Common myeloid progenitor, CD34-positive (primary cell): ENCODE measurements at regions not wholly inside any gene's neighbourhood (a gene's known extent, or its start where the extent isn't known, plus 50 kb on each side); places are given as distances from the start of the nearest gene placed in this dataset.

ENCODE experiments used
- CTCF ChIA-PET: fragments of 350-600 bp; sonication (Branson Sonifier 250); formaldehyde crosslinking; loops from one replicate; lab custom pipeline; 2021; ENCODE audit warnings: antibody characterized with exemption; lab: Charles Lee
- POLR2A ChIA-PET: fragments of 350-600 bp; sonication (Branson Sonifier 250); formaldehyde crosslinking; loops from one replicate; lab custom pipeline; 2021; ENCODE audit warnings: antibody characterized with exemption; lab: Charles Lee
- DNase-seq, 3 donors: peaks; one replicate each; pipeline versions ENCODE4 v3.0.0 to v3.0.0-alpha.2; 2013
- H3K27ac ChIP-seq, 2 experiments: 1 replicate in 1 of 2; 2 replicates in 1 of 2; pipeline ENCODE4 v1.7.0; 2013; ENCODE audit warnings: inconsistent platforms in 2 of 2, low read length in 2 of 2, mild to moderate bottlenecking in 2 of 2, low read depth in 1 of 2, moderate library complexity in 1 of 2; ENCODE audit not compliant: severe bottlenecking in 2 of 2, insufficient read depth in 1 of 2, poor library complexity in 1 of 2
- H3K27me3 ChIP-seq, 5 experiments: replicated peaks in 2 of 5; 1 replicate in 3 of 5; 2 replicates in 2 of 5; pipeline versions ENCODE4 v1.6.1 to v1.7.0; 2013; ENCODE audit warnings: low read length in 4 of 5, mild to moderate bottlenecking in 2 of 5, moderate library complexity in 2 of 5, inconsistent platforms in 1 of 5; ENCODE audit not compliant: insufficient read depth in 5 of 5, control insufficient read depth in 4 of 5
- H3K36me3 ChIP-seq, 4 experiments: 1 replicate in 2 of 4; 2 replicates in 2 of 4; pipeline versions ENCODE4 v1.6.1 to v1.7.0; 2013; ENCODE audit warnings: low read length in 3 of 4, control low read depth in 1 of 4, mild to moderate bottlenecking in 1 of 4; ENCODE audit not compliant: control insufficient read depth in 4 of 4, insufficient read depth in 4 of 4
- H3K4me1 ChIP-seq, 4 experiments: 1 replicate in 3 of 4; 2 replicates in 1 of 4; pipeline versions ENCODE4 v1.6.1 to v1.7.1; 2013; ENCODE audit warnings: low read length in 3 of 4, mild to moderate bottlenecking in 3 of 4, control low read depth in 1 of 4, inconsistent platforms in 1 of 4, moderate library complexity in 1 of 4; ENCODE audit not compliant: control insufficient read depth in 4 of 4, insufficient read depth in 4 of 4; ENCODE audit errors: control extremely low read depth in 1 of 4
- H3K4me3 ChIP-seq, 7 experiments: 1 replicate in 4 of 7; 2 replicates in 3 of 7; pipeline versions ENCODE4 v1.5.1 to v1.7.0; 2013; ENCODE audit warnings: mild to moderate bottlenecking in 7 of 7, low read length in 6 of 7, moderate library complexity in 6 of 7, inconsistent platforms in 2 of 7, low read depth in 2 of 7, control low read depth in 1 of 7; ENCODE audit not compliant: insufficient read depth in 4 of 7, control insufficient read depth in 1 of 7; ENCODE audit errors: extremely low read depth in 1 of 7
- H3K9me3 ChIP-seq, 5 experiments: 1 replicate in 4 of 5; 2 replicates in 1 of 5; pipeline versions ENCODE4 v1.6.1 to v1.7.1; 2013; ENCODE audit warnings: low read length in 4 of 5, mild to moderate bottlenecking in 2 of 5, inconsistent platforms in 1 of 5, low read depth in 1 of 5, moderate library complexity in 1 of 5; ENCODE audit not compliant: control insufficient read depth in 4 of 5, insufficient read depth in 2 of 5; ENCODE audit errors: control extremely low read depth in 1 of 5
- WGBS: methylation state at CpG from one replicate; pipeline ENCODE4 v1.1.5; 2013; ENCODE audit not compliant: insufficient coverage; 5-methylcytosine and 5-hydroxymethylcytosine counted together

DNA sequence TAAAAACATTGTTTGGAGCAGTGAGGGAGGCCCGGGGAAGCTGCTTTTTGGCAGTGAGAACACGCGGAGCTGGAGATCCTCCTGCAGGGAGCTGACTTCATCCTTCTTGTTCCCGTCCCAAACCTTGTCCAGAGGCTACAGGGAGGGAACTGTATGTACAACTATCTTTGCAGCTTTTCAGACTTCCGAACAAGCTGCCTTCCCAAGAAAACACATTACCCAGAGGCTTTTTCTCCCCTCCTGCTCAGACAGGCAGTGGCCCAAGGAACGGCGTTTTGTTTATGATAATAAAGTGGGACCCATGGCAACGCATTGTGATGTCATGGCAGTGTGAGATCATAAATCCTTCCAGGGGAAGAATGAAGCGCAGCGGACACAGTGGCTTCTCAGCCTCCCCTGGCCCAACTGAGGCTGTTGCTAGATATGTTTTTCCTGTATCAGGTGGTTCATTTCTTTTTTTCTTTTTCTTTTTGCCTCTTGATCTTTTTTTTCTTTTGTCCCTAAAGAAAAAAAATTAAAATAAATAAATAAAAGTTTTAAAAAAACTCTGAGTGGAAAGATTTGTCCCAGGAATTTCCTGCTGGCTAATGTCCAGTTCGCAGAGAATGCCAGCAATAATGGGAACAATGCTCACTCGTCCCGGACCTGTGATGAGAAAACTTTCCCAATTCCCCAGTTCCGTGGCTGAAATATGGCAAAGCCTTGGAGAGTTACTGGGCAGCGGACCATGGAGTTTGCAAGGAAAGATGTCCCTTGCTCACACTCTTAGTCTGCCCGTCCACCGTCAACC is 103.4 kb upstream of the MAP1LC3B2 start:
- H3K27me3 ChIP-seq, result peaks cover 0 to 10% (median 0%) of the 10 kb centered on the region in 5 experiments
- ChIA-PET CTCF (interaction anchor here (0.5 to 1.1 kb wide), 3 partner anchors 83 to 181 kb away, joined by 3 read pairs; no protein-coding TSS in a partner anchor), POLR2A (no interaction called here)
- WGBS, result 65% methylated on average over 14 of the region's 17 CpGs
- H3K9me3 ChIP-seq, result no peaks in the 10 kb centered on the region
- peak; percentile 90 to 94 (median 93) for DNase-seq
- no peaks in the 10 kb centered on the region for H3K36me3 ChIP-seq
- H3K27ac ChIP-seq, result peak overlapping the region; percentile 58 to 82
- H3K4me1 ChIP-seq, result peaks cover 0 to 15% (median 9%) of the 10 kb centered on the region in 4 experiments
- peak overlapping the region in 2 of 7 experiments; percentile 19 to 21 for H3K4me3 ChIP-seq

- 94% methylated on average over 11 of the region's 15 CpGs for WGBS
These were observed 102.7 kb upstream of the MAP1LC3B2 start for GRCh38 chr12:116456330-116457082.

DNA sequence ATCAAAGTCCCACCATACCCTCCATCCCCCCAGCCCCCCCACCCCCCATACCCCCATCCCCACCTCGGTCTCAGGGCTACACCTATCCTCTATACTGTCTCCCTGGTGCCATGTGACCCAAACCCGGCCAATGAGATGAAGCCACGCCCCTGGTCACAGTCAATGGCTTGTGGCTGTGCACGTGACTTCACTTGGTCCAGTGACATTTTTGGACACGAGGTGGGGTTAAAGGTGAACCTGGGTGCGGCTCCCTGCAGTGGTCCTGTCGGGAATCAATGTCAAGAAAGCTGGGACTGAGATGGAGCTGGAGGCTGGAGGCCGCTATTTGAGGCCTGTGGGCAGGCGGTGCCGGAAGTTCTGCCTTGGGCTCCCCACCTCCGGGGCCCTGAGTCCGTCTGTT is 100.7 kb upstream of the MAP1LC3B2 start:
- no peaks in the 10 kb centered on the region for H3K36me3 ChIP-seq
- ChIA-PET CTCF (no interaction called here), POLR2A (no interaction called here)
- no peak overlapping the region for H3K4me3 ChIP-seq
- H3K27me3 ChIP-seq, result peaks cover 0 to 10% (median 0%) of the 10 kb centered on the region in 5 experiments
- H3K9me3 ChIP-seq, result no peaks in the 10 kb centered on the region
- no peak for DNase-seq
- WGBS, result 99% methylated on average over 7 of the region's 12 CpGs
- no peak overlapping the region for H3K27ac ChIP-seq
- H3K4me1 ChIP-seq, result peaks cover 0 to 15% (median 8%) of the 10 kb centered on the region in 4 experiments

More at GRCh38 chr12:116456330-116457082, 102.7 kb upstream of the MAP1LC3B2 start:
- H3K4me3 ChIP-seq, result no peak overlapping the region
- no peak overlapping the region for H3K27ac ChIP-seq
- H3K27me3 ChIP-seq, result peaks cover 0 to 10% (median 0%) of the 10 kb centered on the region in 5 experiments
- peak in 1 of 3 donors; percentile 18 for DNase-seq
- peaks cover 0 to 15% (median 9%) of the 10 kb centered on the region in 4 experiments for H3K4me1 ChIP-seq
- ChIA-PET CTCF (no interaction called here), POLR2A (no interaction called here)
- H3K9me3 ChIP-seq, result no peaks in the 10 kb centered on the region
- H3K36me3 ChIP-seq, result no peaks in the 10 kb centered on the region

DNA sequence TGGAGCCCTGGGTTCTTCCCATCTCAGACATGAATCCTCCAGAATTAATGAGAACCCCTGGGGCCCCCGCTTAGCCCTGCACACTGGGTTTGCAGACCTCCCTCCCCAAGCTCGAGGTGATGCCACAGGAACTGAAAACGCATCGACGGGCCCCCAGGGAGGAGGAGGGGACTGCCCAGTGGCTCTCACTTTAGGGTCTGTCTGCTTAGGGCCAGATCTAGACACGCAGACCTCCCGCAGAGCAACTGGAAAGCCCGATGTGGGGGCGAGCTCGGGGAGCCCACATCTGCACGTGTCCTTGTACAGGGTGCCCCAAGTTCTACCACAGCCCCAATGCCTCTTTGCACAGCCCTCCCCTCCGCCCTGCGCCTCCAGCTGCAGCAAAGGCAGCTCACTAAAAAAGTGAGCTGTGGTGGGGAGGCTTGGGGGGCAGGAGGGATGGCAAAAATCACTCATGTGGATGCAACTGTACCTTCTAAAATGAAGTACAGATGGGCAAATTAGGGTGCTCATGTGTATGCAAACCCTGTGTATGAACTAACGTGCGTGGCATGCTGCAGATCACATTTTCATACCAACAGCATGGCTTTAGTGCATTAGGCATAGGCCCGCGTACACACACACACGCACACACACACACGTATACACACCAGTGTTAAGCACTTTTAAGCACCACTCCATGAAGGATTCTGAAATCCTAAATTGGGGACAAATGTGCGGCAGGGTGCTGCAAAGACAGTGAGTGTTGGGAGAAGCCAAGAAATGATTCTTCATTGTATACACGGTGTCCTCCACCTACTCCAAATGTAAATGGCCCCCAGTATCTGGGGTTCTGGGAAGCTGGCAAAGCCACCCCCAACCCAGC is 99.9 kb upstream of the MAP1LC3B2 start:
- no peak overlapping the region for H3K4me3 ChIP-seq
- H3K27ac ChIP-seq, result no peak overlapping the region
- no peaks in the 10 kb centered on the region for H3K36me3 ChIP-seq
- 85% methylated on average over 13 of the region's 21 CpGs for WGBS
- peaks cover 0 to 10% (median 0%) of the 10 kb centered on the region in 5 experiments for H3K27me3 ChIP-seq
- H3K9me3 ChIP-seq, result no peaks in the 10 kb centered on the region
- CTCF ChIA-PET, result no interaction called here
- H3K4me1 ChIP-seq, result peaks cover 0 to 15% (median 8%) of the 10 kb centered on the region in 4 experiments
- POLR2A ChIA-PET, result no interaction called here
- DNase-seq, result no peak

GRCh38 chr12:116459916-116460663 is 99.1 kb upstream of the MAP1LC3B2 start:
- no peak overlapping the region for H3K27ac ChIP-seq
- DNase-seq, result no peak
- H3K4me1 ChIP-seq, result peaks cover 0 to 13% (median 7%) of the 10 kb centered on the region in 4 experiments
- H3K36me3 ChIP-seq, result no peaks in the 10 kb centered on the region
- WGBS, result 91% methylated on average over 12 of the region's 17 CpGs
- POLR2A ChIA-PET, result no interaction called here
- H3K9me3 ChIP-seq, result no peaks in the 10 kb centered on the region
- H3K4me3 ChIP-seq, result no peak overlapping the region
- CTCF ChIA-PET, result interaction anchor here (1.2 kb wide), 1 partner anchor 99 kb away, joined by 3 read pairs; the partner anchor contains the start of gene MAP1LC3B2
- H3K27me3 ChIP-seq, result peaks cover 0 to 8% (median 0%) of the 10 kb centered on the region in 5 experiments

GRCh38 chr12:116461060-116461459 is 98.1 kb upstream of the MAP1LC3B2 start:
- DNase-seq, result no peak
- ChIA-PET CTCF (interaction anchor here (0.6 to 1.2 kb wide), 2 partner anchors 36 to 98 kb away, joined by 3 read pairs; partner anchors contain the start of gene MAP1LC3B2), POLR2A (no interaction called here)
- H3K9me3 ChIP-seq, result no peaks in the 10 kb centered on the region
- no peaks in the 10 kb centered on the region for H3K36me3 ChIP-seq
- 100% methylated on average over 4 of the region's 6 CpGs for WGBS
- no peak overlapping the region for H3K4me3 ChIP-seq
- peaks cover 0 to 11% (median 2%) of the 10 kb centered on the region in 4 experiments for H3K4me1 ChIP-seq
- no peak overlapping the region for H3K27ac ChIP-seq
- peaks cover 0 to 6% (median 0%) of the 10 kb centered on the region in 5 experiments for H3K27me3 ChIP-seq
